Mesenchymal stem cell (in vitro differentiated cells and primary cell): ENCODE measurements at regions not wholly inside any gene's neighbourhood (a gene's known extent, or its start where the extent isn't known, plus 50 kb on each side); places are given as distances from the start of the nearest gene placed in this dataset.

Experiments used
- DNase-seq: peaks from one replicate; pipeline ENCODE4 v3.0.0-alpha.2; 2013
- H2AFZ ChIP-seq: one replicate; pipeline ENCODE4 v1.6.1; 2013; ENCODE audit warnings: low read depth, mild to moderate bottlenecking, control low read depth, inconsistent platforms, low read length, moderate library complexity
- H2AK5ac ChIP-seq: 2 replicates; pipeline ENCODE4 v1.6.1; 2013; ENCODE audit warnings: low read length, moderate library complexity, mild to moderate bottlenecking, inconsistent platforms; ENCODE audit not compliant: severe bottlenecking
- H2BK120ac ChIP-seq: one replicate; pipeline ENCODE4 v1.6.1; 2013; ENCODE audit warnings: low read depth, mild to moderate bottlenecking, inconsistent platforms, low read length, moderate library complexity
- H2BK12ac ChIP-seq, 2 experiments: one replicate each; pipeline ENCODE4 v1.6.1; 2013; ENCODE audit warnings: inconsistent platforms in 2 of 2, low read length in 2 of 2, mild to moderate bottlenecking in 2 of 2, moderate library complexity in 2 of 2, control low read depth in 1 of 2
- H2BK15ac ChIP-seq: one replicate; pipeline ENCODE4 v1.6.1; 2013; ENCODE audit warnings: mild to moderate bottlenecking, low read depth, inconsistent platforms; ENCODE audit not compliant: poor library complexity, severe bottlenecking
- H2BK5ac ChIP-seq: 2 replicates; pipeline ENCODE4 v1.6.1; 2013; ENCODE audit warnings: low read depth, mild to moderate bottlenecking, low read length, control low read depth, inconsistent platforms; ENCODE audit not compliant: poor library complexity, severe bottlenecking
- H3K14ac ChIP-seq, 2 experiments: one replicate each; pipeline ENCODE4 v1.6.1; 2013; ENCODE audit warnings: inconsistent platforms in 2 of 2, low read length in 2 of 2, control low read depth in 1 of 2, mild to moderate bottlenecking in 1 of 2, moderate library complexity in 1 of 2
- H3K18ac ChIP-seq, 2 experiments: one replicate each; pipeline ENCODE4 v1.6.1; 2013; ENCODE audit warnings: inconsistent platforms in 2 of 2, low read length in 2 of 2, control low read depth in 1 of 2, low read depth in 1 of 2, mild to moderate bottlenecking in 1 of 2
- H3K23ac ChIP-seq, 2 experiments: one replicate each; pipeline ENCODE4 v1.6.1; 2013; ENCODE audit warnings: inconsistent platforms in 2 of 2, low read length in 2 of 2, mild to moderate bottlenecking in 2 of 2, moderate library complexity in 2 of 2, control low read depth in 1 of 2
- H3K27ac ChIP-seq: 2 replicates; pipeline ENCODE4 v1.5.1; 2013; ENCODE audit warnings: mild to moderate bottlenecking, moderate library complexity, low read length, control low read depth, inconsistent platforms; ENCODE audit not compliant: poor library complexity, severe bottlenecking
- H3K27me3 ChIP-seq, 2 experiments: 2 replicates each; pipeline versions ENCODE4 v1.6.1 to v1.7.0; 2013; ENCODE audit warnings: low read length in 2 of 2, mild to moderate bottlenecking in 2 of 2, moderate library complexity in 2 of 2, control low read depth in 1 of 2, inconsistent platforms in 1 of 2; ENCODE audit not compliant: control insufficient read depth in 1 of 2, insufficient read depth in 1 of 2
- H3K36me3 ChIP-seq, 2 experiments: 2 replicates each; pipeline versions ENCODE4 v1.6.1 to v1.7.0; 2013; ENCODE audit warnings: low read length in 2 of 2, control low read depth in 1 of 2, inconsistent platforms in 1 of 2, low read depth in 1 of 2, mild to moderate bottlenecking in 1 of 2; ENCODE audit not compliant: insufficient read depth in 2 of 2, control insufficient read depth in 1 of 2
- H3K4ac ChIP-seq, 2 experiments: one replicate each; pipeline ENCODE4 v1.6.1; 2013; ENCODE audit warnings: inconsistent platforms in 2 of 2, low read length in 2 of 2, mild to moderate bottlenecking in 2 of 2, moderate library complexity in 2 of 2, control low read depth in 1 of 2, low read depth in 1 of 2
- H3K4me1 ChIP-seq: 2 replicates; pipeline ENCODE4 v1.6.1; 2013; ENCODE audit warnings: low read depth, low read length, control low read depth; ENCODE audit not compliant: control insufficient read depth, insufficient read depth
- H3K4me2 ChIP-seq: 2 replicates; pipeline ENCODE4 v1.6.1; 2013; ENCODE audit warnings: low read length, mild to moderate bottlenecking, inconsistent platforms; ENCODE audit not compliant: poor library complexity, severe bottlenecking
- H3K4me3 ChIP-seq, 2 experiments: 2 replicates each; pipeline versions ENCODE4 v1.5.1 to v1.7.0; 2013; ENCODE audit warnings: low read length in 2 of 2, mild to moderate bottlenecking in 2 of 2, control low read depth in 1 of 2, low read depth in 1 of 2; ENCODE audit not compliant: insufficient read depth in 1 of 2
- H3K79me1 ChIP-seq: replicated peaks from 2 replicates; pipeline ENCODE4 v1.6.1; 2013; ENCODE audit warnings: mild to moderate bottlenecking, control low read depth, low read length, inconsistent platforms; ENCODE audit not compliant: poor library complexity, severe bottlenecking
- H3K9ac ChIP-seq: 2 replicates; pipeline ENCODE4 v1.7.0; 2013; ENCODE audit warnings: mild to moderate bottlenecking, low read length, moderate library complexity
- H3K9me3 ChIP-seq: 2 replicates; pipeline ENCODE4 v1.7.0; 2013; ENCODE audit warnings: mild to moderate bottlenecking, low read length; ENCODE audit not compliant: control insufficient read depth
- H4K8ac ChIP-seq: one replicate; pipeline ENCODE4 v1.6.1; 2013; ENCODE audit warnings: inconsistent platforms, mild to moderate bottlenecking, low read length, moderate library complexity
- H4K91ac ChIP-seq: one replicate; pipeline ENCODE4 v1.6.1; 2013; ENCODE audit warnings: mild to moderate bottlenecking, low read length, inconsistent platforms
- WGBS: methylation state at CpG from one replicate; pipeline ENCODE4 v1.1.7; 2013; ENCODE audit warnings: mixed read lengths; 5-methylcytosine and 5-hydroxymethylcytosine counted together

- Histone ChIP-seq H4K91ac (no peak overlapping the region), H2BK120ac (no peak overlapping the region), H3K9ac (no peak overlapping the region), H3K4me3 (no peak overlapping the region), H3K27me3 (peaks cover 3% of the 10 kb centered on the region in 2 experiments), H3K18ac (no peak overlapping the region), H4K8ac (no peak overlapping the region), H3K79me1 (no peaks in the 10 kb centered on the region), H2BK15ac (no peak overlapping the region), H2AK5ac (no peak overlapping the region), H3K4ac (no peak overlapping the region), H2AFZ (no peak overlapping the region), H2BK5ac (no peak overlapping the region), H3K27ac (no peak overlapping the region), H3K4me1 (no peaks in the 10 kb centered on the region), H3K23ac (no peak overlapping the region), H3K14ac (no peak overlapping the region), H3K9me3 (no peaks in the 10 kb centered on the region), H2BK12ac (no peak overlapping the region), H3K4me2 (no peak overlapping the region), H3K36me3 (no peaks in the 10 kb centered on the region)
- 81% methylated on average over 1 of the region's 1 CpG for WGBS
- no peak for DNase-seq
These were observed 270.5 kb upstream of the PROK2 start for GRCh38 chr3:72055436-72055835.

- Histone ChIP-seq H3K27ac (no peak overlapping the region), H3K4me3 (no peak overlapping the region), H3K36me3 (no peaks in the 10 kb centered on the region), H3K4me2 (no peak overlapping the region), H3K14ac (no peak overlapping the region), H4K8ac (no peak overlapping the region), H2AFZ (no peak overlapping the region), H2BK12ac (no peak overlapping the region), H4K91ac (no peak overlapping the region), H3K9ac (no peak overlapping the region), H3K18ac (no peak overlapping the region), H3K4me1 (no peaks in the 10 kb centered on the region), H3K27me3 (peaks cover 3 to 5% of the 10 kb centered on the region in 2 experiments), H3K79me1 (no peaks in the 10 kb centered on the region), H2BK15ac (no peak overlapping the region), H2AK5ac (no peak overlapping the region), H3K9me3 (no peaks in the 10 kb centered on the region), H2BK120ac (no peak overlapping the region), H3K23ac (no peak overlapping the region), H2BK5ac (no peak overlapping the region), H3K4ac (no peak overlapping the region)
- DNase-seq, result no peak
- 100% methylated on average over 1 of the region's 1 CpG for WGBS
These were observed 270.0 kb upstream of the PROK2 start for GRCh38 chr3:72054976-72055375.

- Histone ChIP-seq H3K9ac (no peak overlapping the region), H3K18ac (no peak overlapping the region), H2AK5ac (no peak overlapping the region), H2BK120ac (no peak overlapping the region), H3K27me3 (peaks cover 6 to 8% of the 10 kb centered on the region in 2 experiments), H3K4me1 (no peaks in the 10 kb centered on the region), H3K27ac (no peak overlapping the region), H3K79me1 (no peaks in the 10 kb centered on the region), H3K4me3 (no peak overlapping the region), H4K91ac (no peak overlapping the region), H2AFZ (no peak overlapping the region), H3K14ac (no peak overlapping the region), H3K36me3 (no peaks in the 10 kb centered on the region), H2BK15ac (no peak overlapping the region), H3K23ac (no peak overlapping the region), H2BK12ac (no peak overlapping the region), H3K9me3 (no peaks in the 10 kb centered on the region), H2BK5ac (no peak overlapping the region), H4K8ac (no peak overlapping the region), H3K4ac (no peak overlapping the region), H3K4me2 (no peak overlapping the region)
- 87% methylated on average over 8 of the region's 8 CpGs for WGBS
- DNase-seq, result no peak
These were observed 268.0 kb upstream of the PROK2 start for GRCh38 chr3:72052841-72053409.

- Histone ChIP-seq H3K27me3 (peaks cover 4 to 8% of the 10 kb centered on the region in 2 experiments), H3K79me1 (no peaks in the 10 kb centered on the region), H3K4me2 (no peak overlapping the region), H3K4me1 (no peaks in the 10 kb centered on the region), H3K4ac (no peak overlapping the region), H2BK12ac (no peak overlapping the region), H2AK5ac (no peak overlapping the region), H3K23ac (no peak overlapping the region), H3K4me3 (no peak overlapping the region), H2AFZ (no peak overlapping the region), H3K18ac (no peak overlapping the region), H4K8ac (no peak overlapping the region), H3K36me3 (no peaks in the 10 kb centered on the region), H3K27ac (no peak overlapping the region), H3K9ac (no peak overlapping the region), H3K14ac (no peak overlapping the region), H3K9me3 (no peaks in the 10 kb centered on the region), H2BK5ac (no peak overlapping the region), H2BK15ac (no peak overlapping the region), H4K91ac (no peak overlapping the region), H2BK120ac (no peak overlapping the region)
- no peak for DNase-seq
- WGBS, result 83% methylated on average over 5 of the region's 5 CpGs
These were observed 265.8 kb upstream of the PROK2 start for GRCh38 chr3:72050771-72051170.
